ENCODE measurements at regions not wholly inside any gene's neighbourhood (a gene's known extent, or its start where the extent isn't known, plus 50 kb on each side); places are given as distances from the start of the nearest gene placed in this dataset.

DNA sequence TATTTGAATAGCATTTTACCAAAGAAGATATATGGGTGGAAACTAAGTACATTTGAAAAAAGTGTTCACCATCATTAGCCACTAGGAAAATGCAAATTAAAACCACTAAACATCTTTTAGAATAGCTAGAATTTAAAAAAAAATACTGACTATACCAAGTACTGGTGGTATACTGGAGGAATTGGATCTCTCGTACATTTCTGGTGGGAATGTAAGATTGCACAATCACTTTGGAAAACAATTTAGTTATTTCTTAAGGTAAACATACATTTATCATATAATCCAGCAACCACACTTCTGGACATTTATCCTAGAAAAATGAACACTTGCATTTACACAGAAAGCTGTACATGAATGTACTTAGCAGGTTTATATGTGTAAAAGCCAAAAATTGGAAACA is 303.5 kb downstream of the MID1IP1 start:
- Histone ChIP-seq H3K9ac (ENCODE audit: low read length) (no peak overlapping the region), H3K4me2 (ENCODE audit: low read length) (no peak overlapping the region), H3K27me3 (ENCODE audit: insufficient read depth, low read depth, low read length) (no peaks in the 10 kb centered on the region), H3K9me2 (ENCODE audit: insufficient read depth, low read length) (no peaks in the 10 kb centered on the region), H3F3A (ENCODE audit: insufficient read depth, low read length, poor library complexity, severe bottlenecking) (no peaks in the 10 kb centered on the region), H3K79me2 (replicated peaks; ENCODE audit: insufficient read depth, low read length) (no peaks in the 10 kb centered on the region), H3K4me3 (ENCODE audit: low read length) (no peak overlapping the region), H3K9me3 (ENCODE audit: low read length) (no peaks in the 10 kb centered on the region), H3K36me3 (ENCODE audit: insufficient read depth, low read length) (no peaks in the 10 kb centered on the region), H3K27ac (ENCODE audit: low read length) (no peak overlapping the region), H2AFZ (ENCODE audit: low read depth, low read length) (no peak overlapping the region), H4K20me1 (ENCODE audit: insufficient read depth) (no peaks in the 10 kb centered on the region)
- no peak for TF ChIP-seq REST (IDR thresholded peaks at IDR 0.05; ENCODE audit: borderline replicate concordance)
- TF ChIP-seq POLR2AphosphoS5 (IDR thresholded peaks at IDR 0.05) = no peak
- TF ChIP-seq MXI1 (conservative IDR thresholded peaks at IDR 0.05; ENCODE audit: poor library complexity, severe bottlenecking) = no peak
- TF ChIP-seq TAF1 (IDR thresholded peaks at IDR 0.05; ENCODE audit: low read depth) = no peak
- no peak for TF ChIP-seq EZH2 (IDR thresholded peaks at IDR 0.05; ENCODE audit: borderline replicate concordance, insufficient read depth, low read length, poor library complexity, severe bottlenecking)
- TF ChIP-seq EP300 (conservative IDR thresholded peaks at IDR 0.05; ENCODE audit: poor library complexity, severe bottlenecking) = no peak

DNA sequence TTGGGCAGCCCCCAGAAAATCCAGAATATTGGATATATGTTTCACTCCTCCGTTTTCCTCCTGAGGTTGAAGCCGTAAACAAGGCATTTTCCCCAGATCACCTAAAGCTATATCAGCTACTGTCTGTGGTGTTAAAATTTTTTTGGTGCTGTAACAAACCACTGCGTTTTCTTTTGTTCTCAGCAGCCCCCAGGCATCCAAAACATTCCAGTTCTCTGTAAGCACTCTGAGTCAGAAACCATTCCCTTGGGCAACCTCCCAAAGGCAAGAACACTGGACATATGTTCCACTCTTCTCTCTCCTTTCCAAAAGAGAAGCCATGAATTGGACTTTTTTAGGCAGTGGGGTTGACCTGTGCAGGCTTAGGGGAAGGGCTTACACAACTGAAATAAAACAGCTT is 310.9 kb downstream of the MID1IP1 start:
- TF ChIP-seq EP300 (conservative IDR thresholded peaks at IDR 0.05; ENCODE audit: poor library complexity, severe bottlenecking) = no peak
- no peak for TF ChIP-seq MXI1 (conservative IDR thresholded peaks at IDR 0.05; ENCODE audit: poor library complexity, severe bottlenecking)
- no peak for TF ChIP-seq REST (IDR thresholded peaks at IDR 0.05; ENCODE audit: borderline replicate concordance)
- TF ChIP-seq POLR2AphosphoS5 (IDR thresholded peaks at IDR 0.05) = no peak
- TF ChIP-seq SMC3 (conservative IDR thresholded peaks at IDR 0.05; ENCODE audit: poor library complexity) = no peak
- TF ChIP-seq EZH2 (IDR thresholded peaks at IDR 0.05; ENCODE audit: borderline replicate concordance, insufficient read depth, low read length, poor library complexity, severe bottlenecking) = no peak
- TF ChIP-seq RAD21 (conservative IDR thresholded peaks at IDR 0.05) = no peak
- TF ChIP-seq, protein P1, sequence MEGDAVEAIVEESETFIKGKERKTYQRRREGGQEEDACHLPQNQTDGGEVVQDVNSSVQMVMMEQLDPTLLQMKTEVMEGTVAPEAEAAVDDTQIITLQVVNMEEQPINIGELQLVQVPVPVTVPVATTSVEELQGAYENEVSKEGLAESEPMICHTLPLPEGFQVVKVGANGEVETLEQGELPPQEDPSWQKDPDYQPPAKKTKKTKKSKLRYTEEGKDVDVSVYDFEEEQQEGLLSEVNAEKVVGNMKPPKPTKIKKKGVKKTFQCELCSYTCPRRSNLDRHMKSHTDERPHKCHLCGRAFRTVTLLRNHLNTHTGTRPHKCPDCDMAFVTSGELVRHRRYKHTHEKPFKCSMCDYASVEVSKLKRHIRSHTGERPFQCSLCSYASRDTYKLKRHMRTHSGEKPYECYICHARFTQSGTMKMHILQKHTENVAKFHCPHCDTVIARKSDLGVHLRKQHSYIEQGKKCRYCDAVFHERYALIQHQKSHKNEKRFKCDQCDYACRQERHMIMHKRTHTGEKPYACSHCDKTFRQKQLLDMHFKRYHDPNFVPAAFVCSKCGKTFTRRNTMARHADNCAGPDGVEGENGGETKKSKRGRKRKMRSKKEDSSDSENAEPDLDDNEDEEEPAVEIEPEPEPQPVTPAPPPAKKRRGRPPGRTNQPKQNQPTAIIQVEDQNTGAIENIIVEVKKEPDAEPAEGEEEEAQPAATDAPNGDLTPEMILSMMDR (IDR thresholded peaks at IDR 0.05; ENCODE audit: poor library complexity, severe bottlenecking) = no peak
- no peak for TF ChIP-seq TAF1 (IDR thresholded peaks at IDR 0.05; ENCODE audit: low read depth)

More for the DNA sequence above, 310.9 kb downstream of the MID1IP1 start:
- no peaks in the 10 kb centered on the region for H3F3A ChIP-seq (ENCODE audit: insufficient read depth, low read length, poor library complexity, severe bottlenecking)
- H3K9me2 ChIP-seq (ENCODE audit: insufficient read depth, low read length) = no peaks in the 10 kb centered on the region
- no peaks in the 10 kb centered on the region for H3K9me3 ChIP-seq (ENCODE audit: low read length)
- no peak overlapping the region for H3K9ac ChIP-seq (ENCODE audit: low read length)
- no peaks in the 10 kb centered on the region for H3K36me3 ChIP-seq (ENCODE audit: insufficient read depth, low read length)
- H4K20me1 ChIP-seq (ENCODE audit: insufficient read depth) = no peaks in the 10 kb centered on the region
- H3K79me2 ChIP-seq (replicated peaks; ENCODE audit: insufficient read depth, low read length) = no peaks in the 10 kb centered on the region
- H2AFZ ChIP-seq (ENCODE audit: low read depth, low read length) = no peak overlapping the region
- no peak overlapping the region for H3K4me2 ChIP-seq (ENCODE audit: low read length)
- no peaks in the 10 kb centered on the region for H3K27me3 ChIP-seq (ENCODE audit: insufficient read depth, low read depth, low read length)
- no peak overlapping the region for H3K4me3 ChIP-seq (ENCODE audit: low read length)
- H3K27ac ChIP-seq (ENCODE audit: low read length) = no peak overlapping the region
